NCI-H748 (cell line): ENCODE measurements at regions not wholly inside any gene's neighbourhood (a gene's known extent, or its start where the extent isn't known, plus 50 kb on each side); places are given as distances from the start of the nearest gene placed in this dataset.

ENCODE experiments used
- DNase-seq: peaks from one replicate; lab custom pipeline; 2025; ENCODE audit not compliant: unreplicated experiment; lab: John Stamatoyannopoulos, UW

DNA sequence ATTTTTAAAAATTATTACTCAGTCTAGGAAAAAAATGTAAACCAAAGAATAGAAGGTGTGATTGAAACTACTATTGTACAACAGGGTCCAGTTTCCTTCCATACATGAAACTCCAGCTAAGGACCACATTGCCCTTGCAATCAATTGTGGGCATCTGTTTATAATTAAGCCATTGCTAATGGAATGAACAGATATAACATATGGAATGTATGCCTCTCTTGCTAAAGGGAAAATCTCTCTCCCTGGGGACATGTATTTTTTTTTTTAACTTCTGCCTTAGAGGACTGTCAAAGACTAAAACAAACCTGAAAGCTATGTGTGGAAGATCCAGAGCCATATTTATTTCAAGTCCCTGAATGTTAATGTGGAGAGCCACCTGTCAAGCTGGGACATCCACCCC, 336.8 kb upstream of the MANEA start:
- no peak for DNase-seq

DNA sequence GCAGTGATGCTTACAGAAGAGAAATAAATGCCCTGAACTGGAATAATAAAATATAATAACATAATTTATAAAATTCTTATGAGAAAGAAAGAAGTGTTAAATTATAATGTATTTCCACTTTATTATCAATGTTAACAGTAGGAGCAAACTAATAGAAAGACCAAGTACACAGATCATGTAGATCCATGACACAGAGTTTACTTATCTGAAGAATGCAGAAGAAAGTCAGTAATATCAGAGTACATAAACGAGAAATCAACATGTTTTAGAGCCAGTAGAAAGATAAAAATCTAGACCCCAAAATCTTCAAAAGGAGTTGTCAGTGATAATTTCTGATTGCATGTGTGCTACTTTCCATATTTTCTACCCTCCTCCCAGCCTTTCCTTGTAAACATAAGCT, 334.8 kb upstream of the MANEA start:
- no peak for DNase-seq

DNA sequence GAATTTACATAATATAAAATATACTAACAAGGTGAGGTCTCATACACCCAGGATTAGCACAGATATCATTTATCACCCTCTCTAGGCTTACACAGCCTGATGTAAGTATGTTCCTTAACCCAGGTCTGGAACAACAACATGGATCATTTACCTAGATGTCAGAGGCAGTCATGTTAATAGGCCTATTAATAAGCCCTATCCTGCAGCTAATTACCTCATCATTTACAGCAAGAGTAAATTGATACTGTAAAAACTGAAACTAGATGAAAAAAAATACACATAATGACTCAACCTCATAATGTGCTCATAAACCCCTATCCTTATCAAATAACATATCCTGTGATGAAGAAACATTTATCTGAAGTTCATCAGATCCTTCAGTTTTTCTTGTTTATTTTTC, 334.3 kb upstream of the MANEA start:
- peak; percentile 8 for DNase-seq

DNA sequence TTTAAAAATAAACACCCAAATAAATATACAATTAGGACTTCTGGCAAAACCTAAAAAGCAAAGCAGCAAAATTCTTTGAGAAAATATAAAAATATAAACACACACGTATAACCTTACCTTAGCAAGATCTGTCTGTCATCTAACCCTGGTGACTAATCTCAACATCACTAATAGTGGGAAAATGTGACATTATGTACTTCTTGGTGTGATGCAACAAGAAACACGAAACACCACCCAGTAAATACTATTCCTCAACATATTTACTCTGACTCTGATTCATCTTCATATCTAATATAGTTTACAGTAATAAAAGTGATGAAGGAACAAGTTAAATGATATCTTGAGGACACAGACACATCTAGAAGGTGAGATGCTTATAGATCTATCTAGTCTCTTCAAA, 332.6 kb upstream of the MANEA start:
- no peak for DNase-seq

DNA sequence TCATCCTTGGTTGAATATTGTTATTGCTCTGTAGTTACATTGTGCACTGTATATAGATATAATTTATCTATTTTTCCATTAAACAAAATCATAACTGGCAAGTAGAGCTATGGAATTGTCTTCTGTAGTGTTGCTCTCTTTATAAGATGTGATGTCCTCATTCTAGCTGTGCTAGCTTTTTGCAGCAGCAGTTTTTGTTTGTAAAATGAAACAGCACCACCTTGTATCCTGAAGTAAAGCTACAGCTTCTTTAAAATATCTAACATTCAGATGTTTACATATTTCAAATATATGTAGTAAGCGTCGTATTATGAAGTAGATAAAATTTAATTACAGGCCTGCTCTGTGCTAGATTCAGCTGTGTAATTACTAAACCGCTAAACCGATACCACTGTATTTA, 328.8 kb upstream of the MANEA start:
- DNase-seq = peak; percentile 22

DNA sequence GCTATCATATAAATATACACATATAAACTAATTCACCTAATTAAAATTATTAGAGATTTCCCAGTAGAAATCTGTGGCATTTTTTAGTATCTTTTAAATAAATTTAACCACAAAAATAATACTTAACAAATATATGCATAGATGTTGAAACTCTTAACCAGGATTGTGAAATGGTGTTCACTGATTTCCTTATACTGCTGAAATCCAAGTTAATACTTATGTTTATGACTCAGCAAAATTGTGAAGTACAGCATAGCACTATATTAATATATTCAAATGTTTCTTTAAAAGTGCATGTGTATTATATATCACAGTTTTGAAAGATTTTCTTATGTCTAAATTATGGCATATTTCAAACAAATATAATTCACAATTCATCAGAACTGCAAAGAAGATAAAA, 328.2 kb upstream of the MANEA start:
- DNase-seq = no peak

DNA sequence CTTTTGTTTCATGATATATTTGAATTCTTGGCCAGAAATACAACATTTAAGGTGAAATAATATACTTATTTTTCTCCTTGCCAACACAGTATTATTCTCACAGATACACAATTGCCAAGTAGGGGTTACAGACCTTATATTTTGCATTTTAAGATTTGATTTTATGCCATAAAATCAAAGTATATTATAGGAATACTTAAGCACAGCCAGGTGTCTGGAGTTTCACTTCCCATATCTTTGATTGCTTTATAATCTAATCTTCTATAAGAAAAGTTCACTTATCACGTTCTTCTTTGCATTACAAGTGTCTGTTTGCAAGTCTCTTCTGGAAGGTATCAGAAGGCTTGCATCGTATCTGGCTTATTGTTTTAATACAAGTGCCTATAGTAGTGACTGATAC, 327.7 kb upstream of the MANEA start:
- DNase-seq = no peak

DNA sequence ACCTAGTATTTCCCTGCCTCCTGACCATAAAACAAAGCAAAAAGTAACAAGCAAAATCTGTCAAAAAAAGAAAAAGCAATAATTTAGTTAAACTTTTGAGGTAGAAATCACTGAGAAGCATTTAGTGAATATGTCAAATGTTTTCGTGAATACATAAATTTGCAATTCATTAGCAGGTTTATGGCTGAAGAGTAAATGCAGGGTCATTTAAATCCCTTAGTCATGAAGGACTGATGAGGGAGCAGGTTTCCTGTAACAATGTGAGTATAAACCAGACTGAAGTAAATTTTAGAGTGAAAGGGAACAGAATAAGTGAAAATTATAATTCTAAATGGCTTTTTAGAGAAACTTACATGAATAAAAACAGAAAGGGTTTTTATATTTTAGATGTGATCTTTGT, 313.5 kb upstream of the MANEA start:
- no peak for DNase-seq

DNA sequence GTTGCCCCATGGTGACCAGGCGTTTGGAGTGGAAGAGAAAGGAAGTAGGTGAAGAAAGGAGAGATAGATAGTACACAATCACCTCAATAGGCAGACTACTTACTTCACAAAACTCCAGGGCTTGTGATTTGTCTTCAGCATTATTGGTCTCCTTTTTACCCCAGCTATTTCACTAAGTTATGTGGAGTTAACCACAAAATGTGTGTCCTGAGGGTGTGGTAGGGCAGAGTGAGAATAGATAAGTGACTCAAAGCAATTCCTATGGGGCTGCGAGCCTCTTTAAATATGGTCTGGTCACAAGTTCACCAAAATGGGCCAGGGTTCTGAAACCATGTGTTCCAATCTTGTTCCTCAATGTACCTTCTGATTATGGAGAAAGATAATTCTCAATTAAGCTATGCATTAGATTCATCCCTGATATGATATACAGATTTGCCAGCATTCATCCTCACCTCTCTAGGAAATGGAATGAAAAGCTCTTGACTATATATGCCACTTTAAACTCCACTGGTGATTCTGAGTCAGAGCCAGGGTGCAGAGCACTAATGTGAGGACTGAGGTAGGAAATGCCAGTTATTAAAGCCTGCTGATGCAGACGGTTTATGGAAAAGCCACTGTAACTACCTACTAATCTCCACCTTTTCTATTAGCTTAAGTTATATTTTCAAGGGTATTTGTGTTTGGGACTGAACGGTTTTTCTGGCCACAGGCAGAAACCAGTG, 310.6 kb upstream of the MANEA start:
- no peak for DNase-seq

DNA sequence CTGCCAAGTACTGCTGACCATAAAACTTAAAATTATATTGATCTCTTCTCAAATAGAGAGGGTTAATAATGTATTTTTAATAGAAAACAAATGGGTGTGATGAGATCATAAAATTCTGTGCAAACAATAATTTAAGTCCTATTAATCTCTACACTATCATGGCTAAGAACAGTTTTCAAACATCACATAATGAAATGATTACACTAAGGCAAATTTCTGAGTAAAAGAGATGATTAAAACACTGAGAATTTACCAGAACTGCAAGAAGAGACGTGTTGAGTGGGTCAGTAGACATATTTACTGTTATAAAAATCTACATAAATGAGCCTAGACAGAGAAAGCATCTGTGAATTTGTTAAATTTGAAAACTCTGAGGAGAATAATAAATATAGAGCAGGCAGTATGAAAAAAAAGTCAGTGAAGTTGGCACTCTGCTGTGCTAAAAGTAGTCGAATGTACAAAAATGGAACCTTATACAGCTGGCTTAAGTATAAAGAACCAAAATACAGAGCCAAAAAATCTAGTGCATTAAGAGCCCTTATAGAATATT, 302.6 kb upstream of the MANEA start:
- DNase-seq = no peak

DNA sequence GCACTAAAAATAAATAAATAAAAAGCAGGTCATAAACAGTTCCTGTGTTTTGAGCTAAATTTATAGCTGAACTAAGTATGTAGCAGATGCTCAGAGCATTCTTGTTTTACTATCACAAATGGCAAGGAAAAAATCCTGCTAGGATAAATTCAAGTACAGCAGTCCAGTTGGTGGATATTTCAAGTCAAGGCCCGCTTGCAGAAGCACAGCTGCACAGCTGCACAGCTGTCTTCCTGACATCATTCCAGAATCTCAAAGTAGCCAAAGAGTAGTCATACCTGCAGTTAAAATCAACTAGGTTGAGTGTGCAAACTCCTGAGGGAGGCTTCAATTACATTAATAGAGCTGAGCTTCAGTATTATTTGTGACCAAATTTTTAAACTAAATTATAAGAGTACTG, 297.7 kb upstream of the MANEA start:
- no peak for DNase-seq

DNA sequence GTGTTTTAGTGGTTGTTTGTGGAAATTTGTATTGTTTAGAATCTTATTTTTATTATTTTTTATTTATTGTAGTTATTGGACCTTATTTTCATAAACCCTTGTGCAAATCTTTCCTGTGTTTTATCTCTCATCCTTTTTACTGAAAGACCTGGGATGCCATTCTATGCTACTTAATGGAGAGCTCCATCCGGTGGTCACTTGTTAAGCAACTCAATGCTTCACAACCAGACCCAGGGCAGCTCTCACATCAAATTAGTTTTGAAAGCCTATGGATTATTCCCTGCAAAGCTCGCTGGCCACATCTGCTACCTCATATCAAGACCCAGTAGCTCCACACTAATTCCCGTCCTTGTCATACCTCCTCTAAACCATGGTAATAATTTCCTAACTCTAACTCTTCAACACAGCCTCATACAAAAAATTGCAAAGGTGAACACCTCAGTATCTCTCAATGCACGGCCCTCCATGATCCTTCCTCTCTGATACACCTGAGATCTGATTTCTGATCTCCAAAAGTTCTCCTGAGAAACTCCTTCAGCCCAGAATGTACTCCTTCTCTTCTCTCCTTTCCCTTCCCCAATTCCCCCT, 296.6 kb upstream of the MANEA start:
- DNase-seq = peak; percentile 65

DNA sequence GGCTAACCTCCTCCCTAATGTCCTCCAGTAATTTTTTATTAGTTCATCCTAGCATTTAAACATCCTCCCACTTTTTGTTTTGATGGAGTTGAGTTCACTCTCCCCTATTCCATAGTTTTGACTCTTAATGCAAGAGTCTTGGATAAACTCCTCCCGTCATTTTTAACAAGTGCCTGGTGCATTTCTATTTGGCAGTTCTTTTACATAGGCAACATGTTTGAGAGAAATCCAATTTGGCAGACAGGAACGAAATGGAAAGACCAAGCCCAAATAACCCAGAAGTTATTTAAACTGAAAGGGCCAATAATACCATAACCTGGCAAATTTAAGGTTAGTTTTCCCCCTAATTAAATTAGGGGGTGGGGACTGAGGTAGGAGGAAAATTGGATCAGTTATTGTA, 291.5 kb upstream of the MANEA start:
- DNase-seq = no peak

DNA sequence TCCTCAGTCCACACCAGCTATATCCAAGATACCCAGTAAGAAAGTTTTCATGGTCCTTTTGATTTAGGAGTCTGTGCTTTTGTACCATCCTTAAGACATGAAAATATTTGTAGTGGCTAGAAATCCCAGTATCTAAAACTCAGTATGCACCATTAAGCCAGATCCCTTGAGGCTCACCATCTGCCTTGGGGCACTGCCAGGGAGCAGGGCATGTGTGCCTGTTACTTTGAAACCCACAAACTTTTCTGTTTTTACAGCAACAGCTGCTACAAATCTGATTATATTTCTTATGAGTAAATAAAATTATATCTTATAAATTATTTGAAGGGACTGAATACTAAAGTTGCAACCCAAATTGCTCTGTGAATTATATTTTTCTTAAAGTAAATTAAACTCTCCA, 290.5 kb upstream of the MANEA start:
- DNase-seq = no peak

DNA sequence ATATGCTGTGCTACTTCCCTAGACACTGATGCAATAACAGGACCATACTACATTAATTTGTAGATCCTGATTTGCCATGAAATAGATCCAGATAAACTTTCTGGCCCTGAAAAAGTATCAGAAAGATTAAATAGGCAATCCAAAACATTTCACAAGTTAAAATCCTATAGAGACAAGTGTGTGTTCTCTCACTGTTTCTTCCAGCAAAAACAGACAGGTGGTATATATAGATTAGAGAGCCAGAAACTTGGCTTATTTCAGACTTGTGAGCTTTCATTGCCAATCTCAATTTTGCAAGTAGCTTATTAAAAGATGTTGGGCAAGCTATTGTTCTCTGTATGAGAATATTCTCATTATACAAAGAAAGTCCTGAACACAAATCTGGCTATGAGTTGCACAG, 289.1 kb upstream of the MANEA start:
- DNase-seq = no peak

DNA sequence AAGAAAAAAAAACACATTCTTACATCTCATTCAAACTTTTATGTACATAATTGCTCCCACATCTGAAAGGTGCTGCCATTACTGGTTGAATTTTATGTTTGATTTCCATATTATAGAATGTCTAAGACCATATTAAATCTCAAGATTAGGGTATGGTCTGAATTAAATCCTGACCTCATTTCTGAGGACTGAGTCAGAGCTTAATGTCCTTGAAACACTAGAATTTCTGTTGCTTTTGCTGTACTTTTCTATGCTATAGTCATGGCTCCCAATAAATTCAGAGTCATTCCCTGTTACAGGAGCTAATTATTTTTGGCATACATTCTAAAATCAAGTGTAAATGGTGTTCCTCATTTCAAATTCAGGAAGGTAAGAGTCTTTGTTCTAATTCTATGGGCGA, 285.3 kb upstream of the MANEA start:
- no peak for DNase-seq

DNA sequence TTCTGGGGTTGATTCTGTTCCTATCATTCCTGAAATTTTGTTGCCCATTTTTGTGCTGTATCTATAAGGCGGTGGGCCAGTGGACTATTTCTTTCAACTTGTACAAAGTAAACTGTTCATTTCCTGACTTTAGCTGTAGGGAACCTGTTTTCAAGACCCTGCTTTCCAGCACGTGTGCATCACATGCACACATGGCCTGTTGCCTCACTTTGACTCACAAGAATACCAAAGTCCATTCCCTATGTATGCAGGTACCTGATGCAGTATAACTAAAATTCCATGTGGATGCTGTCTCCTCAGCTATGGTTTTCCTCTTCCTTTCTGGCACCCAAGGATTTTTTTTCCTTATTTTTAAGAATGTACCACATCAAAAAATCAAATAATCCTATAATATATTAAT, 284.1 kb upstream of the MANEA start:
- no peak for DNase-seq

DNA sequence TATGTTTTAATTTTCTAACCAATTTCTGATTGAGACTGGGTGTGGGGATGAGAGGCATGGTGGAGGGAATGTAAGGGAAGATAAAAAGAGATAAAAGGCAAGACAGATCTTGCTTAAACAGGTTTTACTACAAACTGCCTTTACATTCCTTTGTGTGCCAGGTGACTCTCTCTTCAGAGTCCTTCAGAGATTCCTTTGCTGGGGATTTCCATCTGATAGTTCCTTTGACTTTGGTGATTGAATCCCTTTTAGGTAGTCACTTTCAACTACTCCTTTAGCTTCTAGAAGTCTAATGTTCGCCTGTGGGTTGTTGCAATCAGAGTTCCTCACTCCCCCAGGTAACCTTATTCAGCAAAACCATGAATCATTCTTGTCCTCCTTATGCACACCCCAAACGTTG, 283.3 kb upstream of the MANEA start:
- DNase-seq = no peak

DNA sequence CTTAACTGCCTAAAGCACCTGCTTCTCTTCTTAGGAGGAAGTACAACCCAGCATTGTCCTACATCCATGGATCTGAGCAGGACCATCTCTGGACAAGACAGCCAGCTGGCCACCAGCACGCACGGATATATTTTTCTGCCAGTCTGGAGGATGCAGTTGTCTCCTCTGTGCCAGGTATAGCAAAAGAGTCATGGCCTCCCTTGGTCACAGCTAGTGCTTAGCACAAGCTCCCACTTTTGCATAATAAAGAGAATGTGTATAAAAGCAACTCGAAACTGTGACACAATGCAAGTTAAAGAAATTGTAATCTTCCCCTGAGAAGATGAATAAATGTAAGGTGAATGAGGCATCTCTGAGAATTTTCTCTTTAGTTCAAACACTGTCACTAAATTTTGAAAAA, 267.8 kb upstream of the MANEA start:
- no peak for DNase-seq

DNA sequence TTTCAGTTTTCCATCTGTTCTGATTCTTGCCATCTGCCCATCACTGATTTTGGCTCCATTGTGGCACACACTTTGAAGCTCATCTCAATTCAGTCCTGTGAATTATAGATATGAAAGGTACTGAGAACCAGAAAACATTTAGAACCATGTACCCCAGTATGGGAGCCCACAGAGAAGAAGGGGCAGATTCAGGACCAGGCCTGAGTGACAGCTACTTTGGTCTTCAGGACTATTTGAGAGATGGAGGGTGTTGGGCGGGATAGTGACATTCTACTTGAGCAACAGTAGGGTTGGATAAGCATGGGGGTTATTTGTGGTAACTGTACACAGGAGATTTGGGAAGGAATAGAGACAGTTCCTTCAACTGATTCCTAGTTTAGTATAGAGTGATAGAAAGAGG, 259.2 kb upstream of the MANEA start:
- no peak for DNase-seq

DNA sequence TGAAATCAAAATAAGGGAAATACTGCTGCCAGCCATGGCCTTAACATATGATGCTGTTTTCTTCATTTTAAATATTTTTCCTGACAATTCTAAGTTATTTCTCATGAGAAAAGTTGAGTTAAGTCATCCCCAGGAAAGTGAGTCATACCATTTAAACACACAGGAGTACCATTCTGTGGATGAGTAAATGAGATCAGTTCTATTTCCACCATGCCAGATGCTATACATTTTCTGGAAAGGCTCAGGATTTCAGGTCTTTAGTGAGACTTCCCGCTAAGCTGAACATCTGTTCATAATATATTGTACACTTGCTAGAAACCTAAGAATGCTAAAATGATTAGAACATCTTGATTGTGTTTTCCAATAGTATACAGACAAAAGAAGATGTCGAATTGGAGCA, 256.2 kb upstream of the MANEA start:
- no peak for DNase-seq

DNA sequence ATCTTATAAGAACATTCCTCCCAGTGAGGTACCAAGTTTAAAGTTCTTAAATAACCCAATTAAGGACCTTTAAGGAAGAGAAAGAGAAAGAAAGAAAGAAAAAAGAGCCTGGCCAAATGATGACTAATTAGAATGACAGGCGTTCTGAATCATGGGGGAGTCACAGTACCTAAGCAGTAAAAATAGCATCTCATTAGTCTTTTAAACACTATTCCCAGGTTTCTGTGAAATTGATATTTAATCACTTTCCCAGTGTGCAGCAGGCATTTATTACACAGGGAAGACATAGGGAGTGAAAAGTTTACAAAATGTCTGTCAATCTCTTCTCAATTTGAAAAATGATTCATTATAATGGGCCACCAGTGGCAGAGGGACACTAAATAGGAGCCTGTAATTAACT, 251.4 kb upstream of the MANEA start:
- DNase-seq = no peak

DNA sequence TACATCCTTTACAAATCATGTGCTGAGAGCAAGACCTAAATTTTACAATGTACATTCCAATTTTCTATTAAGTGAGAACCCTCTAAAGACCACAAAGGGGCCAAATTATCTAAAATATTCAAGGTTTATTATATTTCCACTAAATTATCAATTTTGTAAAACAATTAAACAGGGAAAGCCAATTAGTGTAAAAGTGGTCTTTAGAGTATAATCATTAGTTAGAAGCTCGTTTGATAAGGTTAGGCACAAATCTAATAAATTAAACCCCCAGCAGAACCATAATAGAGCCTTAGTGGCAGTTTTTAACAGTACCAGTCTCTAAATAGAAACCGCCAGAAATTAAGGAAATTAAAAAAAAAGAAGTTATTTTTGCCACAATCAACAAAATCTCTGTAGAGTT, 249.1 kb upstream of the MANEA start:
- DNase-seq = no peak
